HG03460 (cell line): ENCODE measurements at regions not wholly inside any gene's neighbourhood (a gene's known extent, or its start where the extent isn't known, plus 50 kb on each side); places are given as distances from the start of the nearest gene placed in this dataset.
"Not testable (repeated sequence)": the region's sequence is repeated elsewhere in the genome, so short reads cannot be mapped to it uniquely, and the experiment has no call there.

Source experiments
- ATAC-seq: cut with Tn5 transposase; IDR thresholded peaks from one replicate; pipeline ENCODE4 v1.9.1; 2021; ENCODE audit not compliant: unreplicated experiment

GRCh38 chr10:126722726-126723125 lies 52.2 kb upstream of the C10orf90 start:
- ATAC-seq, result no peak

GRCh38 chr10:126723226-126723625 lies 52.7 kb upstream of the C10orf90 start:
- no peak for ATAC-seq

GRCh38 chr10:126729314-126729870 lies 58.9 kb upstream of the C10orf90 start:
- no peak for ATAC-seq

GRCh38 chr10:126730856-126731609 lies 60.5 kb upstream of the C10orf90 start:
- ATAC-seq, result no peak

DNA sequence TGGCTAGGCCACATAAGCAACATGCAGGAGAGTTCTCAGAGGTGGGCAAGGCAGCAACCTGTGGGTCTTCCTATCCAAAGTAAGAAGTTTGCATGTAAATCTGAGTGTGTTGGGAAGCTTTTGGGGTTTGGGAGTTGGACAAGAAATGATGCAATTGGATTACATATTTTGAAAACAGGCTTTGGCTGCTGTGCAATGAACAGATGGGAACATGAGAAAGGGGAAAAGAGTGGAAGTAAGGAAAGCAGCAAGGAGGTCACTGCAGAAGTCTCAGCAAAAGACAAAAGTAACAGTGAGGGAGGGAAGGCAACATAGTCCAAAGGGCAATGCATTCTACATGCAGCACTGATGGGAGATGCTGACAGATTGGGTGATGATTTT lies 61.1 kb upstream of the C10orf90 start:
- no peak for ATAC-seq

DNA sequence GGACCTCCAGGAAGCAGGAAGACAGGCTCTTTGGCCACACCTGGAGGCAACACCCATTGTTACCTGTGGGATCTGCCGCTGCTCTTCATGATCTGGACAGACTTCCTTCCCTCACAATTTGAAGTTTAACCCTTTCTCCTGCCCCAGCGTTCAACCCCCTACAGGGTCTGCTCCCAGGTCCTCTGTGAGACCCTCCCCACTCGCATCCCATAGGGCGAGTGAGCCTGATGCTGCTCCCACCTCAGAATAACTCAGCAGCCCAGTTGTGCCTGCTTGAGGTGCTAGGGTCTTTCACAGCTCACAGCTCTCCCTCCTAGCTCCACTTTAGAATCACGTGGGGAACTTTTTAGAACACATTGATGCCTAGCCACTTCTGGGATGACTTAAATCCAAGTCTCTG lies 61.8 kb upstream of the C10orf90 start:
- ATAC-seq, result no peak

- ATAC-seq, result no peak
Measured at GRCh38 chr10:126732868-126733267, 62.4 kb upstream of the C10orf90 start.

- no peak for ATAC-seq
Measured at GRCh38 chr10:126734015-126734414, 63.5 kb upstream of the C10orf90 start.

DNA sequence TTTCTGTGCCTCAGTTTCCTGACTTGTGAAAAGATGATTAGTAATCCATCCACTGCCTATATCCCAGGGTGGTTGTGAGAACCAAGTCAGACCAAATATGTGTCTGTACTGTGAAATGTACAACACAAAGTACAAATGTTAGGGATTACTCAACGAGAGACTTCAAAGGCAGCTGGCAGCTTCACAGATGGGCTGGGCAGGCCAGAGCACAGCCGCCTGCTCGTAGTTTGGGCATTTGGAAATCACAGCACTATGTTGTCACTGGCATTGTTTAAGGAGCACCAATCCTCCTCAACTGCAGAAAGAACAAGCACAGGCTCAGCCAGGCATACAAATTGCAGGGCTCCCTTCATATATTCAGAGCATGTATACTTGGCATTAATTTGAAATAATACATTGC lies 64.5 kb upstream of the C10orf90 start:
- ATAC-seq, result no peak

- ATAC-seq, result no peak
Measured at GRCh38 chr10:126736142-126736541, 65.6 kb upstream of the C10orf90 start.

- no peak for ATAC-seq
Measured at GRCh38 chr10:126736727-126737126, 66.2 kb upstream of the C10orf90 start.

- ATAC-seq, result no peak
Measured at GRCh38 chr10:126738001-126738400, 67.5 kb upstream of the C10orf90 start.

- no peak for ATAC-seq
Measured at GRCh38 chr10:126744571-126744970, 74.1 kb upstream of the C10orf90 start.

DNA sequence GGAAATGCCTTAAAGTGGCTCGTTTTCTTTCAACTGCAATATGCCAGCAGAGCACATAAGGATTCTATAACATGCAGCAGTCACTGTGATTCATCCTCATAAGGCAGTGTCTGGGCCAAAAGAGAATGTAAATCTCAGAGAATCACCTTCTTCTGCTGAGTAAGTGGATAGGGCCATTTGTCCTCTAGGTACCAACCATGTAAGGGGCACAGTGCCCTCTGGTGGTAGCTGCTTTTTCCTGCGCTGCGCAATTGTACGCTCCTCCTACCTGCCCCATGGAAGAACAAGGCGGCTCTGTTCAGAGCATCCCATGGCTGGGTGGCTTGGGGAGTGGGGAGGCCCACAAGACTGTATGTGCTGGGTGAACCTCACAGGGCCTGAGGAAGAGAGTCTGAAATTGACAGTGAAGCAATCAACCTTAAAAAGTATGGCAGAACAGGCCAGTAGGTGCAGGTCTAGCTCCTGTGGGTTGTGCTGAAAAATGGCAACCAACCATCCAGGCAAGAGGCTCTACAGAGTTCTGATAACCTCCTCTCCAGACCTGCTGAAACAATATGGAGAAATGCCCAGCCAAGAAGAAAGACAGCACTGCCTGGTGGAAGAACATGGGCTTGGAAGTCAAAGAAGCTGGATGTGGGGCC lies 78.6 kb upstream of the C10orf90 start:
- peak; percentile 68 for ATAC-seq

GRCh38 chr10:126754966-126755365 lies 84.5 kb upstream of the C10orf90 start:
- no peak for ATAC-seq

DNA sequence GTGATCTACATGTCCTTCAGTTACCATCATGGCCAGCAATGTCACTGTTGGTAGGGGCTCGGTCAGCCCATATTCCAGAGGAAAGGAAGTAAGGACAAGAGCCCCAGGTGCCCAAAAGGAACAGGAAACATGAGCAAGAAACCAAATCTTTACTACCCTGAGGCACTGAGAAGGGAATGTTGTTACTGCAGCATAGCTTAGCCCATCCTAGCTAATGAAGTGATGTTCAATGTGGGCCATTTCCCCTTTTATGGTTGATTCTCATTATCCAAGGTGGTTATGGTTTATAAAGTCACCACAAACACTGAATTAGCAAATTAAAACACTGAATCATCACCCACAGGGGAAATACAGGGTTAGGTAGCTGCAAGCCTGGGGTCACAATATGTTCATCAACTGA lies 88.4 kb upstream of the C10orf90 start:
- no peak for ATAC-seq

- ATAC-seq, result no peak
Measured at GRCh38 chr10:126759531-126759930, 89.0 kb upstream of the C10orf90 start.

- ATAC-seq, result not testable (repeated sequence)
Measured at GRCh38 chr10:126766646-126767045, 96.2 kb upstream of the C10orf90 start.

DNA sequence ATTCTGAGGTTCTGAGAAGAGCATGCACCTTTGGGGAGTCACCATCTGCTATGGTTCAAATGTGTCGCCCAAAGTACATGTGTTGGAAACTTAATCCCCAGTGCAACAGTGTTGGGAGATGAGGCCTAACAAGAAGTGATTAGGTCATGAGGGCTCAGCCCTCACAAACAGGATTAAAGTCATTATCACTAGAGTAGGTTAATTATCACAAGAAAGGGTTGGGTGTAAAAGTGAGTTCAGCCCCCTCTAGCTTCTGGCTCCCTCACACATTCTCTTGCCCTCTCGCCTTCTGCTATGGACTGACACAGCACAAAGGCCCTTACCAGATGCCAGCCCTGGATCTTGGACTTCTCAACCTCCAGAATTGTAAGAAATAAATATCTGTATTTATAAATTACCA lies 100.3 kb upstream of the C10orf90 start:
- ATAC-seq, result no peak

DNA sequence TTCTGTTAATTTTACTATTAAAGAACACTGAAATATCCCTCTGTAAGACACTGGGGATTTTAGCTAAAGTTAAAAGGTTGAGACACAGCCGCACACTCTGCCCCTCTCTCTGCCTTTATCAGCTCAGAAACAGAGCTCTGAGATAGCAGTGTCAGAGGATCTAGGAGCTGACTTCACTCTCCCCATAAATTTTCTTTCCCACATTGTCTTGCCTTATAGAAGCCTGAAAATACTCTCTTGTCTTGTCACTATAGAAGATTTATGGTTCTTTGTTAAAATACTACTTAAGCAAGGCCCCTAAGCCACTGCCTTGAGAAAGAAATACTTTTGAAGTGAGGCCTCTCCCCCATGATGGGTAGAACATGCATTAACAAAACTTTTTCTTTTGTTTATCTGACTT lies 105.7 kb upstream of the C10orf90 start:
- ATAC-seq, result no peak

GRCh38 chr10:126777714-126778113 lies 107.2 kb upstream of the C10orf90 start:
- no peak for ATAC-seq

DNA sequence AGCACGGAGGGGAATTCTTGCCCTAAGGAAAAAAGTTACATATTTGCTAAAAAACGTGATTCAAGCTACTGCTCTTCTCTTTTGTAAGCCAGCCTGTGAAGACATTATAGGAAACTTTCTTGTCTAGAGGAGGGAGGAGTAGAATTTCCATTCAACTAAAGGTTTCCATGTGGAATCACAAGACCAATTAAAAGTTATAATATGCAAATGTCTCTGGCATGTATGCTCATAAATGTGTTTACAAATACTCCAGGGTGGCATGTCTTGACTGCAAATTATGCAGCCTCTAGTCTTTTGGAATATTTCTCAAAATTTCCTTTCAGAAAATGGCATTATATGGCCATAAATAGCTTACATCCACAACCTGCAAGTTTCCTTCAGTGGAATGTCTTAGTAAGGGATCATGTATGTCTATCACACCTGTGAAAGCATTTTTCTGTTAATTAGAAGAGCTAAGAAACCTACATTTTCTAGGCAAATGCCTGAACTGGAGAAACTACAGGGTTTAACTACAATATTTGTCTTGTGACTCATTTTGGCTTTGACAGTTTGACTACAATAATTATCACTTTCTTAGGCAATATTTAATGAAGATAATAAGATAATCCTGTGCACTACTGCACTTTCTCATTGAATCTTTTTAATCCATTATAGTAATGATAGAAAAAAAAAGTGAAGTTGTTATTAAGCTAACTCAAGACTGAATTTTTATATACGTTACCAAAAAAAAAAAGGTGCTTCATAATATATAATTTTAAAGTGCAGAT lies 111.1 kb upstream of the C10orf90 start:
- ATAC-seq, result no peak
